GM19438 (cell line): ENCODE measurements at regions not wholly inside any gene's neighbourhood (a gene's known extent, or its start where the extent isn't known, plus 50 kb on each side); places are given as distances from the start of the nearest gene placed in this dataset.

Experiments
- ATAC-seq: cut with Tn5 transposase; IDR thresholded peaks from one replicate; pipeline ENCODE4 v1.9.1; 2021; ENCODE audit warnings: low read depth; ENCODE audit not compliant: unreplicated experiment

DNA sequence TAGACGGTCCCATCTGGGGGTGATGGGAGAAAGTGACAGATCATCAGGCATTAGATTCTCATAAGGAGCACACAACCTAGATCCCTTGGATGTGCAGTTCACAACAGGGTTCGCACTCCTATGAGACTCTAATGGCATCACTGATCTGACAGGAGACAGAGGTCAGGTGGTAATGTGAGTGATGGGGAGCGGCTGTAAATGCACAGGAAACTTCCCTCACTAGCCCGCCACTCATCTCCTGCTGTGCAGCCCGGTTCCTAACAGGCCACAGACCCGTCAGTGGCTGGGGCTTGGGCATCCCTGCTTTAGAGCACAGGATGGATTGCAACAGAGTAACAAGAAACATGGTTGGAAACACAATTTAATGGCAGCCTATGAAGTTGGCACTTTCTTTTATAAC, 172.6 kb upstream of the VCX3A start:
- ATAC-seq, result no peak

DNA sequence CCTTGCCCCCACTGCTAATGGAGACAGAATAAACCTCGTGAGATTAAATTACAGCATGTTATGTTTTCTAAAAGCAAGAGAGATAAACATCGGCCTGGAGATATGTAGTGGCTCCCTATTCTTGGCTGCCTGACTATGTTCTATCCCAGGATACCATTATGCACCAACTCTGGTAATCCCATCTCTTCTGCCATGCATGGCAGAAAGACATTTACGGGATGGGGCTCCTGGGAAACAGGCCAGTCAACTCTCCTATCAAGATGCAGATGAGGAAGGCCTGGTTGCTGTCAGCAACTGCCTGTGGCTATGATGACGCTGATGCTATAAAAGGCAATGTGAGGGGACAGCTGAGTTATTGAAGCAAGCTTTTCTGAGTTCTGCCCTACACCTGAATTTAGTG, 166.2 kb upstream of the VCX3A start:
- ATAC-seq, result no peak

DNA sequence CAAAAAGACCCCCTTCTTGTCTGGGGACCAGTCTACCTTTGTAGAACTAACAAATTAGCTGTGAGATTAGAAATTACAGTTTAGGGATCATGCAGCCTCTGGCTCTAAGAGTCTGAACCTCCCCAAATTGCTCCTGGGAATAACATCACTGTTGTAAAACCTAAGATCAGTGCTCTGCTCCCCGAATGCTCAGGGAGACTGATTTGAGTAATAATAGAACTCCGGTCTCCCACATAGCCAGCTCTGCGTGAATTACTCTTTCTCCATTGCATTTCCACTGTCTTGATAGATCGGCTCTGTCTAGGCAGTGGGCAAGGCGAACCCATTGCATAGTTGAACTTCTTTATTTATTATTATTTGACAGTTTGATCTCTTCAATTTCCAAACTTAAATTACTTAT, 160.8 kb upstream of the VCX3A start:
- ATAC-seq, result no peak

DNA sequence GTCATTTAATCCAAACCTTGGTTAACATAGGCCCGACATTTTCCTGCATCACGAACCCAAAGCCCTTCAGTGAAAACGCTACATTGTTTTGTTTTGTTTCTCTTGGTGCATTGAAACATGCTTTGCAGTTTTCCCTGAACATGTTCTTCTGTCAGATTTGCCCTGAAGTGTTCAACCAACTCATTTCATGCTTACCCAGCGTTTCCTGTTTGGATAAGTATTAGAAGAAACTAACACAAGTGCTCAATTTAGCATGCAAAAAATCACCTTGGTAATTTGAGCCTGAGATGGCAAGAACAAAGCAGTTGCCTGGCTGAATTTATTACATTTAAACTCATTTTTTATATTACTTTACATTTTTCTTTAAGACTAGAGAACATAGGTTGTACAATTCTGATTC, 160.1 kb upstream of the VCX3A start:
- no peak for ATAC-seq

DNA sequence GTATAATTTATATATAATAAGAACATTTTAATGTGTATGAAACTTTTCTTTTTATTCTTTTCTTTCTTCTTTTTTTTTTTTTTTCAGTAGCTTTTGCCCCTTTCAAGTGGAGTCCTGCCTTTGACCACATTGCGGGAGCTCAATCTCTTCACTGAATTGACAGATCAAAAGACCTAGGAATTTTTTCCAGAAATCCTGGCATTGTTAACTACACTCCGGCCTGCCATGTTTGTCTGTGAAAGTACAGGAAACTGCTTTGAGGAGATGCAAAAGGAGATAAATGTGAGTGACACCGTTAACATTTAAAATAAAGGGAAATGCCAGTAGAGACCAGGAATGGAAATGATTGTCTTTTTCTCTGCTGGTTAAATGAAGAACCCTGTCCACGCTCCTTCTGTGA, 159.3 kb upstream of the VCX3A start:
- no peak for ATAC-seq

DNA sequence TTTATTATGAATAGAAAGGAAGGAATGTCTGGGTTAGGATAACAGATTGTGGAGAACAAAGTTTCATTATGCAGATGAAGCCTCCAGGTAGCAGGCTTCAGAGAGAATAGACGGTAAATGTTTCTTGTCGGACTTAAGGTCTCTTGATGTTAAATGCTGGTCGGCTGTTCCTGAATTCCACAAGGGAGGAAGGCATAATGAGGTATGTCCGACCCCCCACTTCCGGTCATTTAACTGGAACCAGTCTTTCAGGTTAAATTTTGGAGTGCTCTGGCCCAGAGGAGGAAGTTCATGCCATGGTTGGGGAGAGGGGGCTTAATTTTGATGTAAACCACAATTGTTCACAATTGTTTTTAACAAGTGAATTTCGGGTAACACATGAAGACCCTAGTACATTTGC, 158.1 kb upstream of the VCX3A start:
- no peak for ATAC-seq

DNA sequence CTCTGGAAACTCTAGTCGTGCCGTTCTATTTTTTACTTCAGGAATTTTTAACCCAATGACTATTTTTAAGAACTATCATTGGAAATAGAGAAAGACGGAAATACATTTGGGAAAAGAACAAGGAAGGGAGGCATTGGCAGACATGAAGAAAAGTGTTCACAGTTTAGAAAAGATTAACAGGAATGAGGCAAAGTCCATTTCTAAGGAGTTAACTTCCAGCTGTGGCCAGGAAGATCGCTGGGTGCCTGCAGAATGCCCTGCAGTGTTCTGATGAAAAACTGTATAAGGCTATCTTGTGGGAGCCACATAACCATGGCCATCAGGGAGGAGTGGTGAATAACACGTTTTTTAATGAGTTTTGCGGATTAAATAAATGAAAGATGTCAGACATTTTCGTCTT, 150.6 kb upstream of the VCX3A start:
- no peak for ATAC-seq

DNA sequence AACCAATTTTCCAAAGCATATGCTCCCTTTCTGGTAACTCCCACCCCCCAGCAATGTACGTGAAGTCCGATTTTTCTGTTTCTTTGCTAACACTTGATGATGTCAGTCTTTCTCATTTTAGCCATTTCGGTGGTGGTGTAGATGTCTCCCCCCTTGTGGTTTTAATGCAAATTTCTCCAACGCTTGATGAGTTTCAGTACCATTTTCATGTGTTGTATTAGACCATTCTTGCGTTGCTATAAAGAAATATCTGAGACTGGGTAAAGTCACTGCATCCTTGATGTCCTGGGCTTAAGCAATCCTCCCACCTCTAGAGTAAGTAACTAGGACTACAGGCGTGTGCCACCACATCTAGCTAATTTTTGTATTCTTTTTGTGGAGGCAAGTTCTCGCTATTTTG, 148.4 kb upstream of the VCX3A start:
- no peak for ATAC-seq

DNA sequence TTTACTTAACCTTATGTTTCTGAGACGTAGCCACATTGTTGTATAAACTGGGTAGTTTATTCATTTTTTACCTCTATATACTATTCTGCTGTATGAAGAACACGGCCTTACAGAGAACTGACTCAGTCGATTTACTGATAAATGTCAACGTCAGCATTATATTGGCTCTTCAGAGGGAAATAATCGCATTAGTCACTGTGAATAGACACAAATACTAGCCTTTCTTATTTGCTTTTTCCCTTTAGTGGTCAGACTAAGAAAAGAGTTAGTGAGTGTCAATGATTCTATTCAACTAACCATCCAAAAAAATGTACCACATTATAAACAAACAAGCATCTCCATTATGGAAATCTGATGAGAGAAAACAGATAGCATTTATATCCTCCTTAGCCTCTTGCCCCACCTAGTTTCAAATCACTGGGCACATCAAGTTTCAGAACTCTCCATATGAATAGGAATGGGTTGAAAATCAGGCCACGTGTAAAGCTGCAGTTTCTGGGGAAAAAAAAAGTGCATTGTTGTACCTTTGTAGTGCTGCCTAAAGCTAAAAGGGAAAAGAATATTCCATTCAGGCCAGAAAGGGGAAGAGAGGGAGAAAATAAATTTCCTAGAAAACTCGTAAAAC, 146.7 kb upstream of the VCX3A start:
- ATAC-seq, result no peak

DNA sequence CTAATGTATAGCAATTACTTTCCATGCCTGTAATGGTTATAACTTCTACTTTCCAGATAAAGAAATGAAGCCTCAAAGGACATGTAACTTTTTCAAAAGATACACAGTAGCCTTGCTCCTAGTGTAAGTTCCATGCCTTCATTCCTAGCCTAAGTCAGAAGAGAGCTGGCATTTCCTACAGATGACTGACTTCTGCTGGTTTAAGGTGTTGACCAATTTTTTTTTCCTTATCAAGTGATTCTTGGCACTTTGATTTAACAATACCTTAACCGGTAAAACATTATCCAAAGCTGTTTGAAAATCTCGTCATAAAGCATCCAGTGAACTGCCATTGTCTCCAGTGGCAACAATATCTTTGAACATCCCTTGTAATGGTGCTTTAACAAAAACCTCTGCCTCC, 145.1 kb upstream of the VCX3A start:
- ATAC-seq, result no peak

DNA sequence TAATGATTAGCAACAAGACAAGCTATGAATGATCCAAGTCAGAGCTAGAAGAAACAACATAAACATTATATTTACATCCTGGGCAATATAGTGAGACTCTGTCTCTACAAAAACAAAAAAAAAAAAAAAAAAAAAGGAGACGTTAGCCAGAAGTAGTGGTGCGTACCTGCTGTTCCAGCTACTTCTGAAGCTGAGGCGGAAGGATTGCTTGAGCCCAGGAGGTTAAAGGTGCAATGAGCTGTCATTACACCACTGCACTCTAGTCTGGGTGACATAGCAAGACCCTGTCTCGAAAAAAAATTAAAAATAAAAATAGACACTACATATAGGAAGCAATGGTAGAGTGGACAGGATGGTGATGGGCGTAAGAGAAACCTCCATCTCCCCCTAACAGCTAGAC, 144.6 kb upstream of the VCX3A start:
- ATAC-seq, result no peak

DNA sequence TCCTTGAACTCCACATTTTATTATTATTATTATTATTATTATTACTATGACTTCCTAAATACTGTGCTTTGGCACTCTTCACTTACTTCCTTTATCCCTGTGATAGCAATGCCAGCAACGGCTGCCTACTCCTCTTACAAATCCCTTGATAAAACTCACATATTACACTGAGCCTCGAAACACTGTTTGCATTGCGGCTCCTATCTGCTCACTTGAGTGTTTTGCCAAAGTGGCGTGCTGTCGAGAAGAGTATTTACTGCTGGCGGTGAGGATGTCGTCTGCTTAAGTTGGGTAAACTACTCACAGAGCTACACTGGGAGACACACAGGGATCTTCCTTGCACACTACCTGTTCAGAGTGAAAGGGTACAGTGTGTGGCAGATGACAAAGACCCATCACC, 143.4 kb upstream of the VCX3A start:
- no peak for ATAC-seq

DNA sequence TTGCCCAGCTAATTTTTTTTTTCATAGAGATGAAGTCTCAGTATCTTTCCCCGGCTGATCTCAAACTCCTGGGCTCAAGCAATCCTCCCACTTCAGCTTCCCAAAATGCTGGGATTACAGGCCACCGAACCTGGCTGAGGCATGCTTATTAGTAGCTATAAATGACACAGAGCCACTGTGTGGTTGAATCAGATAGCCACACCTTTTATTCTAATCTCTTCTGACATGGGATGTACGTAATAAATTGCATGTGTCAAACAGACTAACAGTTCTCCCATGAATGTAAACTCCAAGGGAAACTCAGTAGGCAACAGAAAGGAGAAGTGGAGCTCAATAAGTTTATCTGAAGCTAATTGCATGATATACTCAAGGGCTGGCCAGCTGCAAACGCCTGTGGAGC, 139.8 kb upstream of the VCX3A start:
- no peak for ATAC-seq

DNA sequence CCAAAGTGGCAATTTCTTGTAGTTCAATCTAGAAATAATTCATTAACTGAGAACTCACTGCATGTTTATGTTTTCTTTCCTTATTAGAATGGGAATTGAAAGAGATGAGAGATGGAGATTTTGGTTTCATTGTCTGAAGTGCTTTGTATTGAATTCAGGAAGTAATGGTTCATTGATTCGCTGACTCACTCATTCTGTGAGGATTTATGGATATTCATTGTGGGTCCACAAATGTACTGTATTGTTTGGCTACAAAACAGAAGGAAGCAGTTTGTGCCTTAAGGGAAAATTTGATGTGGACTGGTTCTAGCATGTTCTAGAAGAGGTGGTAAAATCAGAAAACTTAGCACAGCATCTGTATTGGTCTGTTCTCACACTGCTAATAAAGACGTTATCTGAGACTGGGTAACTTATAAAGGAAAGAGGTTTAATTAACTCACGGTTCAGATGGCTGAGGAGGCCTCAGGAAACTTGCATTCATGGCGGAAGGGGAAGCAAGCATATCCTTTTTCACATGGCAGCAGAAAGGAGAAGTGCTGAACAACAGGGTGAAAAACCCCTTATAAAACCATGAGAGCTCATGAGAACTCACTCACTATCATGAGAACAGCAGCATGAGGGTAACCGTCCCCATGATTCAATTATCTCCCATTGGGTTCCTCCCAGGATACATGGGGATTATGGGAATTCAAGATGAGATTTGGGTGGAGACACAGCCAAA, 132.3 kb upstream of the VCX3A start:
- peak; percentile 67 for ATAC-seq

DNA sequence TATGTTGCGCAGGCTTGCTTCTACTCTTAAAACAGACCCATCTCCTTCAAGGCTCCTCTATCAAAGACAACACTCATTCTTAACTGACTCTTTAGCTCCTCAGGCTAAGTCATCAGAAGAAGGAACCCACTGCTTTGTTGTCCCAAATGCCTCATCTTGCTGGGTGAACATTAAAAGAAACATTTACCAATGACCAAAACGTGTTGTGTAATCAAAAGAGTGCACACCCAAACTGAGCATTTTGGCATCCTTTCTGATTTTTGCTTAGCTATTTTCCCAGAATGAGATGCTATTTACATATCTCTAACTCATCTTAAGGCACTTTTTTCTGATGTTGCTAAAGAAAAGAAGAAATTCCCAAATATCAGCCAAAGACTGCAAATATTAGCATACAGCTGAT, 131.7 kb upstream of the VCX3A start:
- ATAC-seq, result no peak

DNA sequence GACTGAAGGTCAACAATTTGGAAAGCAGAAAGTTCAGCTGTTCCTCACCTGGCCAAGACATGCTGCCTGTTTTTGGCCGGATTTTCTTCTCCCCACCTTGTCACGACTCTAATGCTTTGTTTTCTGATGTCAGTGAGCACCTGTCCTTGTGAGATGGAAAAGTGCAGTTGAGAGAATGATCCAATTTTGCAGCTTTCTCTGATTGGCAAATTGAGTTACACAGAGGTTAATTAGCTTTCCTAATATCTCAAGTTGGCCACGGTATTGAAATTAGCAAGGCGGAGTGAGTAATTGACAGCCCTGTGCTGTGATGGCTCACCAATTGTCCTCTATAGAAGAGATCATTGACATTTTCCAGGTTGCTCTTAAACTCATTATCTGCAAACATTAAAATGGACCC, 126.8 kb upstream of the VCX3A start:
- ATAC-seq, result no peak

DNA sequence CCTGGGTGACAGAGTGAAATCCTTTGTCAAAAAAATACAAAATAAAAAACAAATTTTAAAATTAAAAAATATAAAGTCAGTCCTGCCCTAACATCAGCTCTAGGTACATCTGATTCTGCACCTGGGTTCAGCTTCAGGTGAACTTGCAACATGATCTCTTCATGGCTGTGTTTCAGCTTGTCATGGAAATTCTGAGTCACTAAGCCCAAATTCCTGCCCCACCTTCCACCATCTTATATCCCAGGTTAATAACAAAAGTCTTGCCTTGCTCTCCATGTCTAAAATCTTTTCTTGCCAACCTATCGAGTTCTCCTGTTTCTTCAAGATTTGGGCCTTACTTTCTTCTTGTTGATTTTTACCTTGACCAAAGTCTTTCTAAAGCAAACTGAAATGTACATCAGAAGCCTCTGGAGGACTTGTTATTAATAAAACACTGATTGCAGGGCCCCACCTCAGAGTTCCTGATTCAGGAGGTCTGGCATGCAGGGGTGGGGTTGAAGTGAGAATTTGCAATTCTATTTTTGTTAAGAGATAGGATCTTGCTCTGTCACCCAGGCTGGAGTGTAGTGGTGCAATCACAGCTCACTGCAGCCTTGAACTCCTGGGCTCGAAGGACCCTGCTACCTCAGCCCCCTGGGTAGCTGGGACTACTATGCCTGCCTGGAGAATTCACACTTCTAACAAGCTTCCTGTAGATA, 125.8 kb upstream of the VCX3A start:
- ATAC-seq, result no peak

DNA sequence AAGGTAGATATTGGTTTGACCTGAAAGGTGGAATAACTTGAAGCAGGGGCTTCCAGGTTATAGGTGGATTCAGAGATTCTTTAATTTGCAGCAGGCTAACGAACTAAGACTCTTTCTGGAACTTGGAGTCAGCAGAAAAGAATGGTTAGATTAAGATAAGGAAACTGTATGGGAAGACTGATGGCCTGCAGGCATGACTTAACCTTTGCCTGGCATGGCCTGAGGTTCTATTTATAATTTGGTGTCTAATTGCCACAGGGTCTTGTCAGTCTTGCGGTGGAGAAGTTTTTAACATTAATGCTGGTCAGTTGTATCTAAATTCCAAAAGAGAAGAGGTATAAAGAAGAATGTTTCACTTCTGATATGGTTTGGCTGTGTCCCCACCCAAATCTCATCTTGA, 110.3 kb upstream of the VCX3A start:
- ATAC-seq, result no peak

DNA sequence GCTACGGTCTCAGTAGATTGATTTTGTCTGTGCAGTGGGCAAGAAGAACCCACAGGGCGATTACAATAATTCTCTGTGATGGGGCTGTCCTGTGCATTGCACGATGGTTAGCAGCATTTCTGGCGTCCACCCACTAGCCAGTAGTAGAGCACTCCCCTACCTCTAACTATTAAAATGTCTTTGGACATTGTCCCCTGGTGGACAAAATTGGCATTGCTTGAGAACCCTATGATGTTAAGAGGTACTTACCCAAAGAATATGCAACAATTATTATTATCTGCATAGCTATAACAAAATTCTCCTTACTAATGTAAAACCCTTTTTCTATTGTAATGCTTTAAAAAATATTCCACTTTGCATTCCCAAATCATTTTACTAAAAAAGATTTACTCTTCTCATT, 109.5 kb upstream of the VCX3A start:
- ATAC-seq, result no peak

DNA sequence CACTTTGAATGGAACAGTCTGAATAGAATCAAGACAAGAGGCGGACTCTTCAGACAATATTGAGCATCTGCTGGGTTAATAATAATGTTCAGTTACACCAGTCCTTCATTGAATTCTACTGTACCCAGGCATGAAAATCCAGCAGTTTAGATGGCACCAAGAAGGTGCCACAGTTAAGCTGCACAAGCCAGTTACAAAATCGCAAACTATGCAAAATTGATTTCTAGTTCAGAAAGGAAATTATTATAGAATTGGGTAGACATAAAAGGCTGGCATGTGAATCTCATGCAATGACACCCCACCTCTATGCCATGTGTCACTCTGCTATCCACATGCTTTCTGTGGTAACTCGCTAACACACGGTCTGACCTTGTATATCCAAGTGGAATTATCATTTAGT, 105.8 kb upstream of the VCX3A start:
- ATAC-seq, result no peak

DNA sequence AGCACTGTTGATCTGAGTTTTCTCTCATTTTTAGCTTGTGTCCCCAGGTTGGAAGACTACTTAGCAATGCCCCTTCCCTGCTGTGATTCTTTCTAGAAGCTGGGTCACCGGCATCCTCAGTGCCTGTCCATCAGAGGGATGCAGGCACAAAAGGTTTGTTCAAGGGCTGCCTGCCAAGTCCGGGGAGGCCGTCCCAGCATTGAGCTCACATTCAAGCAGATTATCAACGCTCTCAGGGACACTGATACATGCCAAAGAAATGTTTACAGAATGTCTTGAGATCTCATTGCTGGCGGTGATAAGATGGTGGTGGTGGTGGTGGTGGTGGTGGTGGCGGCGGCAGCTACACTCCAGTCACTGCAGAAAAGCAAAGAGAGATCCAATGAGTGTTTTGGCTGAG, 79.6 kb upstream of the VCX3A start:
- ATAC-seq, result no peak

DNA sequence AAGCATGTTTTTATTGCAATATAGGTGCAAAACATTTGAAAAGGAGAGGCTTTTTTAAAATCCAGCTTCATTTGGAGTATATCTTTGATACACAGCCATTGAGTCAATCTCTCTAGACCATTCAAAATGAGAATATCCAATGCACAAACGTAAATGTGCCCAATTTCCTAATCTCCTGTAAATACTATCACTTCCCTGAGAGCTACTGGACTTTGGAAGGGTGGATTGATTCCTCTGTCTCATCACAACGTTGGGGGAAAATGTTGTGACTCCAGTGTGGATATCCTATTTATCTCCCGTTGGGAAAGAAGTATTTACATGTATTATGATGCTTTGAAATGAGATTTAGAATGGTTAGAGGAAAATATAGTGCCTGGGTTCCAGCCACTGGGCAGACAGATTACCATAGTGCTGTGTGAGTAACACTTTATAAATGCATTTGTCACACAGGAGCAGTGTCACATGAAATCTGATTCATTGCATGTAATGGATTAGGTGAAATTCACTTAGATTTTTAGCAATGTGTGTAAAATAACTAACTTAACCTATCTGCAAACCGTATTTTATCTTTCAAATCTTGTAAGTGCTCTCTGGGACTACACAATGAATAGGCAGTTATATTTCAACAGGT, 64.4 kb upstream of the VCX3A start:
- no peak for ATAC-seq
